Activated T-helper 17 cell treated with anti-CD3 and anti-CD28 coated beads, Interleukin-2, amount 50 U/mL, for 72 hours (primary cell): ENCODE measurements at regions not wholly inside any gene's neighbourhood (a gene's known extent, or its start where the extent isn't known, plus 50 kb on each side); places are given as distances from the start of the nearest gene placed in this dataset.

Experiments
- ATAC-seq: fragments of 150-1000 bp; cut with Tn5 transposase; replicated peaks from 2 replicates; pipeline ENCODE4 v1.10.0; 2021; ENCODE audit warnings: mild to moderate bottlenecking, moderate library complexity
- H3K27ac Mint-ChIP-seq: one replicate; pipeline ENCODE4 v1.8.0; 2022; ENCODE audit warnings: mixed read lengths
- H3K27me3 Mint-ChIP-seq: one replicate; pipeline ENCODE4 v1.8.0; 2022; ENCODE audit warnings: mixed read lengths
- H3K36me3 Mint-ChIP-seq: one replicate; pipeline ENCODE4 v1.8.0; 2022; ENCODE audit warnings: low read depth, mild to moderate bottlenecking, mixed read lengths
- H3K4me1 Mint-ChIP-seq: one replicate; pipeline ENCODE4 v1.8.0; 2022; ENCODE audit warnings: mixed read lengths
- H3K4me3 Mint-ChIP-seq: one replicate; pipeline ENCODE4 v1.8.0; 2022; ENCODE audit warnings: mild to moderate bottlenecking, mixed read lengths
- H3K9me3 Mint-ChIP-seq: one replicate; pipeline ENCODE4 v1.8.0; 2022; ENCODE audit warnings: mixed read lengths

DNA sequence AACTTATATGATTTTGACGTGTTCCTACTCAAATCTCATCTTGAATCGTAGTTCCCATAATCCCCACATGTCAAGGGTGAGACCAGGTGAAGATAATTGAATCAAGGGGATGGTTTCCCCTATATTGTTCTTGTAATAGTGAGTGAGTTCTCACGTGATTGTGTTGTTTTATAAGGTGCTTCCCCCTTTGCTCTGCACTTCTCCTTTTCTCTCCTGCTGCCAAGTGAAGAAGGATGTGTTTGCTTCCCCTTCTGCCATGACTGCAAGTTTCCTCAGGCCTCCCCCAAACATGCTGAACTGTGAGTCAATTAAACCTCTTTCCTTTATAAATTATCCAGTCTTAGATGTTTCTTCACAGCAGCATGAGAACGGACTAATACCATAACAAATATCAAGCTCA, 83.2 kb downstream of the MANEA start:
- no peak for ATAC-seq
- H3K27me3 Mint-ChIP-seq: peaks cover 10% of the 10 kb centered on the region
- H3K27ac Mint-ChIP-seq: no peak overlapping the region
- H3K4me1 Mint-ChIP-seq: no peaks in the 10 kb centered on the region
- no peaks in the 10 kb centered on the region for H3K36me3 Mint-ChIP-seq
- H3K9me3 Mint-ChIP-seq: no peaks in the 10 kb centered on the region
- no peak overlapping the region for H3K4me3 Mint-ChIP-seq

DNA sequence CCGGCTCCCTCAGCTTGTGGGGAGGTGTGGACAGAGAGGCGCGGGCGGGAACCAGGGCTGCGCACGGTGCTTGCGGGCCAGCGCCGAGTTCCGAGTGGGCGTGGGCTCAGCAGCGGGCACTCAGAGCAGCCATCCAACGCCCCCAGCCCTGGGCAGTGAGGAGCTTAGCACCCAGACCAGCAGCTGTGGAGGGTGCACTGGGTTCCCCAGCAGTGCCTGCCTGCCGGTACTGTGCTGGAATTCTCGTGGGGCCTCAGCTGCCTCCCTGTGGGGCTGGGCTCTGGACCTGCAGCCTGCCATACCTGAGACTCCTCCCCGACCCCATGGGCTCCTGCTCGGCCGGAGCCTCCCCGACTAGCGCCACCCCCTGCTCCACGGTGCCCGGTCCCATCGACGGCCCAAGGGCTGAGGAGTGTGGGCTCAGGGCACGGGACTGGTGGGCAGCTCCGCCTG, 92.7 kb downstream of the MANEA start:
- Mint-ChIP-seq H3K27me3 (peaks cover 3% of the 10 kb centered on the region), H3K4me1 (no peaks in the 10 kb centered on the region), H3K9me3 (no peaks in the 10 kb centered on the region), H3K4me3 (no peak overlapping the region), H3K36me3 (no peaks in the 10 kb centered on the region), H3K27ac (no peak overlapping the region)
- ATAC-seq: no peak

DNA sequence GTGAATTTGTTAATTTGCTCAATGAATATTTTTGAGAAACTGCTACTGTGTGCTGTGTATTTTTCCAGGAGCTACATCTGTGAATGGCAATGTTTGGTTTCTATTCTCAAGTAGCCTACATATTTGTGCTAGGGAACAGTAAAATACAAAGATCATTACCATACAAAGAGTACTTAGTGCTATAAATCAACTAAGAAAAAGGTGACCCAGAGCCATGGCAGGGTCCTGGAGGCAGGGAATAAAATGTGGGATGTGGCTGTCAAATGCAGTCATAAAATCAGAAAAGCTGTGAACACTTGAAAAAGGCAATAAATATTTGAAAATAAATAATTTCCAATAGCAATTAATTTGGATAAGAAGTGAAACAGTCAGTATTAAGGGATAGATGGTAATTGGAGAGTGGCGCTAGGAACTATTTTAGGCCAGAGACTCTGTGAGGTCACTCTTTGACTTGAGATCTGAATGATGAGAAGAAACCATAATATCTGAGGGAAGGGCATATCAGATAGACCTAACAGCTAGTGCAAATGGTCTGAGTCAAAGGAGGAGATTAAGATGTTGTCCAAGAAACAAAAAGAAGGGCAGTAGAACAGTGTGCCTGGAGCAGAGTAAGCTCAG, 98.8 kb downstream of the MANEA start:
- H3K9me3 Mint-ChIP-seq: no peaks in the 10 kb centered on the region
- H3K4me1 Mint-ChIP-seq: no peaks in the 10 kb centered on the region
- H3K27ac Mint-ChIP-seq: no peak overlapping the region
- no peak overlapping the region for H3K4me3 Mint-ChIP-seq
- H3K36me3 Mint-ChIP-seq: no peaks in the 10 kb centered on the region
- peaks cover 11% of the 10 kb centered on the region for H3K27me3 Mint-ChIP-seq
- ATAC-seq: no peak

DNA sequence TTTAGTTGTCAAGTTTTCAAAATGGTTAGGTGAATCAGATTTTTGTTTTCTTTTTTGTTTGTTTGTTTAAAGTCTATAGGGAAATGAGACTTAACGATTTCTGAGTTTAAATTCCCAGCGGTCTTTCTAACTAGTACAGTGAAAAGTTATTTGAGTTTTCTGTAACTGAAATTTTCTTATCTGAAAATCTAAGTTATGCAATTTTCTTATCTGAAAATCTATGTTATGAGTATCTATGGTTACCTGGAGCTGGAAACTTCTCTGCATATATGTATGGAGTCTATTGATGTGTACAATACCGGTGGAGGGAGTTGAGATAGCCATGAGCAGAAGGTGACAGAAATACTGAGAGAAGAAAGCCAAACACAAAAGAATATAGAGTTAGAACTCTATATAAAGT, 102.6 kb downstream of the MANEA start:
- no peak overlapping the region for H3K4me3 Mint-ChIP-seq
- peaks cover 8% of the 10 kb centered on the region for H3K27me3 Mint-ChIP-seq
- no peaks in the 10 kb centered on the region for H3K36me3 Mint-ChIP-seq
- no peaks in the 10 kb centered on the region for H3K4me1 Mint-ChIP-seq
- H3K9me3 Mint-ChIP-seq: no peaks in the 10 kb centered on the region
- ATAC-seq: no peak
- H3K27ac Mint-ChIP-seq: no peak overlapping the region

DNA sequence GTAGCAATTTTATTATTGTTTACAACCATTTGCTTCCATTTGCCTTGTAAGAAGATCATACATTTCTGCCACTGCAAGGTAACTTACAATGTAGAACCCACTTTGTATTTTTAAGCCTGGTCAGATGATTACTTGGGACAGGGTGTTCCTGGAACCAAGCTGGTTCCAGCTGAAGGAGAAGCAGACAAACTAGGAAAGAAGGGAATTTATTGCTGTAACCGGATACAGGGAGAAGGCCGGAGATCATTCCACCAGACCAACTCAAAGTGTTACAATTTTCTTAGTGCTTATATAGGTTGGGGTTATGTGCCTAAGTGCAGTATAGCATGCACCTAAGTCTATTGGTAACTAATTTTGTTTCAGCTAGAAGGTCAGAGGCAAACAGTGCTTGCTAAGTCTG, 104.4 kb downstream of the MANEA start:
- H3K27me3 Mint-ChIP-seq: peaks cover 7% of the 10 kb centered on the region

DNA sequence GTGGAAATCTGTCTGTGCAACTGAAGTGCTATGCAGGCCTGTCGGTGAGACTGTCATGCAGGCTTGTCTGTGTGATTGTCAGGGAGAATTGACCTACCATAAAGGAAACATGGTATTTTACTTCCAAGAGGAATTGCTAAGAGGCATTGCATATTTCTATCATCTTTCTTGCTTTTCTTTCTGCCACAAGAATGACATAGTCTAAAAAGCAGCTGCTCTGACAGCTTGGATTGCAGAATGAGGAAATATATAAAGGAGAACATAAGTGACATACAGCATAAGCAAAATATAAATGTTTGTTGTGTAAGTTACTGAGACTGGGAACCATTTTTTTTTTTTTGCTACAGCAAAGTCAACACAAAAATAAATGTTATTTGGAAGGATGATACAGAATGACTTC, 105.1 kb downstream of the MANEA start:
- no peak overlapping the region for H3K27ac Mint-ChIP-seq
- H3K27me3 Mint-ChIP-seq: peaks cover 7% of the 10 kb centered on the region
- no peaks in the 10 kb centered on the region for H3K36me3 Mint-ChIP-seq
- H3K4me1 Mint-ChIP-seq: no peaks in the 10 kb centered on the region
- ATAC-seq: no peak
- H3K4me3 Mint-ChIP-seq: no peak overlapping the region
- H3K9me3 Mint-ChIP-seq: no peaks in the 10 kb centered on the region

More for the DNA sequence above, 104.4 kb downstream of the MANEA start:
- no peak overlapping the region for H3K4me3 Mint-ChIP-seq
- H3K4me1 Mint-ChIP-seq: no peaks in the 10 kb centered on the region
- no peak overlapping the region for H3K27ac Mint-ChIP-seq
- H3K36me3 Mint-ChIP-seq: no peaks in the 10 kb centered on the region
- no peak for ATAC-seq
- H3K9me3 Mint-ChIP-seq: no peaks in the 10 kb centered on the region

DNA sequence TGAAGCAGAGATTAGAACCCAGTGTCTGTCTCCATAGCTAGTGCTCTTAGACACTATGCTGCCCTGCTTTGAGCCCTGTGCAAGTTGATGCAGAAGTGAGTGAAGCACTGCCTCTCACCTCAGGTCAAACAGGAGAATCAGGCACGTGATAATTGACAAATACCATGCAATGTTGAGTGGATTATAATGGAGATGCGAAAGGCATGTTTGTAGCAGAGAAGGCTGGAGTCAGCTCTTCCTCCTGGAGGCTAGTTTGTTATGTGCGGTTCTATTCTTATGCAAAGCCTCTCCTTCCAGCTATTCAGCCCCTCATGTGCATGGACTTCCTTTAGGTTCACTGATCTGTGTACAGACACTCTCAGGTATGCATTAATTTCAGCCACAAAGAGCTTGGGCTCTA, 108.5 kb downstream of the MANEA start:
- Mint-ChIP-seq H3K36me3 (no peaks in the 10 kb centered on the region), H3K27ac (no peak overlapping the region), H3K4me3 (no peak overlapping the region)

DNA sequence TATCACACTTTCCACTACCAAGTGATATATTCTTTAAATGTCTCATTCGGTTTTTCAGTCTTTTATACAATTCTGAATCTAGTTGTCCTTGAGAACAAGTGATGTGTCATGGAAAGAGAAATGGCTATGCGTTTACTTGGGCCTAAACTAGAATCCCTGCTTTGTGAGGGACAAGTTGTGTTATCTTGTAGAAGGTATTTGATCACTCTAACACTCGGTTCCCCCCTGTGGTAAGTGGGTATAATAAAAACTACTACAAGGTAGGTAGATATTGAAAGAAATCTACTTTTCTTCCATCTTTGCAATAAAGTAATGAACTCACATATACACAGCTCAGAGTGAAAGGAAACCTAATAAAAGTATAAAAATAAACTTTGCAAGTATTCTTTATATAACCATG, 108.9 kb downstream of the MANEA start:
- H3K36me3 Mint-ChIP-seq: no peaks in the 10 kb centered on the region
- no peak overlapping the region for H3K27ac Mint-ChIP-seq

More for the DNA sequence above, 108.5 kb downstream of the MANEA start:
- ATAC-seq: no peak
- Mint-ChIP-seq H3K9me3 (no peaks in the 10 kb centered on the region), H3K4me1 (peaks cover 3% of the 10 kb centered on the region), H3K27me3 (no peaks in the 10 kb centered on the region)

DNA sequence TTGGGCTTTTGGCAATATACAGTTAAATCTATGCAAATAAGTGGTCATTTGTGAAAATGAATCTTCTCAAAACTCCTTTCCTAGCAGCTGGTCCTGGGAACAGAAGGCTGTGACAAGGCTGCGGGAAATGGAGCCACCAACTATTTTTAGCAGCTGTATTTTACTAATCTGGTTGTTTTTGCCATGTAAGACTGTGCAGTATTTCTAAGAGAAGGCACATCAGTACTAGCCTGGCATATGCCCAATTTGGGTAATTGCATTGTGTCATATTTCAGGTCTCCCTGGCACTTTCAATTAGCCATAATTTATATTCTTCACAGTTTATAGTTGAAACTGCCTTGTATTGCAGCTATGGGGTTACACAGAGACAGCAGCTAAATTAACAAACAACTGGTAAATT, 109.6 kb downstream of the MANEA start:
- no peaks in the 10 kb centered on the region for H3K27me3 Mint-ChIP-seq
- no peak overlapping the region for H3K4me3 Mint-ChIP-seq
- H3K27ac Mint-ChIP-seq: no peak overlapping the region
- H3K36me3 Mint-ChIP-seq: no peaks in the 10 kb centered on the region
- H3K9me3 Mint-ChIP-seq: no peaks in the 10 kb centered on the region
- no peak for ATAC-seq
- peaks cover 7% of the 10 kb centered on the region for H3K4me1 Mint-ChIP-seq

More for the DNA sequence above, 108.9 kb downstream of the MANEA start:
- Mint-ChIP-seq H3K27me3 (no peaks in the 10 kb centered on the region), H3K4me1 (peaks cover 7% of the 10 kb centered on the region), H3K4me3 (no peak overlapping the region), H3K9me3 (no peaks in the 10 kb centered on the region)
- ATAC-seq: no peak

DNA sequence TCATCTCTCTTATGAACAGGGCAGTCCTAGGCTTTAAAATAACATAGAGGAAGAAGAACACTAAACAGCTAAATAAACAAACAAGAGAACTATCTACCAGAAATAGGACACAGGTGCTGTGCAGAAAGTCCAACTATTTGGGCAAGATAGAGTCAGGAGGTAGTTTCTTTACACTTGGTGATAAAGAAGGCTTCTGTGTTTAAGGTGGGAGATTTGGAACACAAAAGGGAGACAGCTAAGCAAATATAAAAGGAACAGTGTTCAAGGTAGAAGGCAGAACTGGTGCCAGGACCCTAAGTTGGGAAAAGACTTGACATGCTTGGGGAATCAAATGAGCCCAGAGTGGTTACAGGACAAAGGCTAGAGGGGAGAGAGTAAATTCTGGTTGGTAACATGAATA, 110.5 kb downstream of the MANEA start:
- no peak for ATAC-seq
- Mint-ChIP-seq H3K4me1 (peaks cover 7% of the 10 kb centered on the region), H3K27me3 (no peaks in the 10 kb centered on the region)

DNA sequence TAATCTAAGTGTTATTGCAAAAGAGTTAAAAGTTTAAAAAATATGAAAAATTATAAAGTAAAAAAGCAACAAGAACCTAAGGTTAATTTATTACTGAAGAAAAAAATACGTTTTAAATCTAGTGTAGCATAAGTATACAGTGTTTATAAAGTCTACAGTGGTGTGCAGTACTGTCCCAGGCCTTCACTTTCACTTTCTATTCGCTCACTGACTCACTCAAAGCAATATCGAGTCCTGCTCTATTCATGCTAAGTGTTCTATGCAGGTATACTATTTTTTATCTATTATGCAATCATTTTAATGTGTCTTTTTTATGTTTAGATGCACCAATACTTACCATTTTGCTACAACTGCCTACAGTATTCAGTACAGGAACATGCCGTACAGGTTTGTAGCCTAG, 113.0 kb downstream of the MANEA start:
- peak; percentile 75 for ATAC-seq
- Mint-ChIP-seq H3K27me3 (no peaks in the 10 kb centered on the region), H3K4me1 (peaks cover 7% of the 10 kb centered on the region), H3K4me3 (no peak overlapping the region), H3K9me3 (no peaks in the 10 kb centered on the region), H3K36me3 (no peaks in the 10 kb centered on the region), H3K27ac (no peak overlapping the region)

More for the DNA sequence above, 110.5 kb downstream of the MANEA start:
- no peak overlapping the region for H3K27ac Mint-ChIP-seq
- no peaks in the 10 kb centered on the region for H3K36me3 Mint-ChIP-seq
- no peak overlapping the region for H3K4me3 Mint-ChIP-seq
- H3K9me3 Mint-ChIP-seq: no peaks in the 10 kb centered on the region

DNA sequence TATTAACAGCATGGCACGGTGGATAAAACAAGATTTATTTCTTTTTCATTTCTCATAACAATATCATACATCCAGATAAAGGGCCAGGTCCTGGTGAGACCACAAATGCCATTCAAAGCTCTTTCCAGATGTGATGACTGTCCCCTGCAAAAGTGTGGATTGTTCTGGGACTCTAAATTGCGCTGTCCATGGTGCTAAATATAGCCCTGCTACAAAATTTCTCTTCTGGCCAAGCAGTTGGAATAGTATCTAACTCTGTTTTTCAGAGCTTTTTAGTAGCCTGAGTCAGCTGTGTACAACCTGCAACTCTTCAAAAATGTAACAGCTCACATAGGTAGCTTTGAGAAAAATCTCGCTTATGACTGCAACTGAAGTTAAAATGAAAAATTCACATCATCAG, 115.8 kb downstream of the MANEA start:
- no peak overlapping the region for H3K27ac Mint-ChIP-seq
- H3K36me3 Mint-ChIP-seq: no peaks in the 10 kb centered on the region
- H3K4me1 Mint-ChIP-seq: peaks cover 7% of the 10 kb centered on the region
- H3K27me3 Mint-ChIP-seq: no peaks in the 10 kb centered on the region
- H3K9me3 Mint-ChIP-seq: no peaks in the 10 kb centered on the region
- H3K4me3 Mint-ChIP-seq: no peak overlapping the region
- no peak for ATAC-seq

DNA sequence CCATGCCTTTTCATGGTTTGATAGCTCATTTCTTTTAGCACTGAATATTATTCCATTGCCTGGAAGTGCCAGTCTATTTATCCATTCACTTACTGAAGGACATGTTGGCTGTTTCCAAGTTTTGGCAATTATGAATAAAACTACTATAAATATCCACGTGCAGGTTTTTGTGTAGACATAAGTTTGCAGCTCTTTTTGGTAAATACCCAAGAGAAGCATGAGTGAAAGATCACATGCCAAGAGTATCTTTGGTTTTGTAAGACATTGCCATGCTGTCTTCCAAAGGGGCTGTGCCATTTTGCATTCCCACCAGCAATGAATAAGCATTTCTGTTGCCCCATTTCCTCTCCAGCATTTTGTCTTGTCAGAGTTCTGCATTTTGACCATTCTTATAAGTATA, 120.9 kb downstream of the MANEA start:
- Mint-ChIP-seq H3K4me3 (no peak overlapping the region), H3K36me3 (no peaks in the 10 kb centered on the region), H3K27ac (no peak overlapping the region), H3K27me3 (no peaks in the 10 kb centered on the region), H3K9me3 (no peaks in the 10 kb centered on the region), H3K4me1 (no peaks in the 10 kb centered on the region)
- no peak for ATAC-seq

DNA sequence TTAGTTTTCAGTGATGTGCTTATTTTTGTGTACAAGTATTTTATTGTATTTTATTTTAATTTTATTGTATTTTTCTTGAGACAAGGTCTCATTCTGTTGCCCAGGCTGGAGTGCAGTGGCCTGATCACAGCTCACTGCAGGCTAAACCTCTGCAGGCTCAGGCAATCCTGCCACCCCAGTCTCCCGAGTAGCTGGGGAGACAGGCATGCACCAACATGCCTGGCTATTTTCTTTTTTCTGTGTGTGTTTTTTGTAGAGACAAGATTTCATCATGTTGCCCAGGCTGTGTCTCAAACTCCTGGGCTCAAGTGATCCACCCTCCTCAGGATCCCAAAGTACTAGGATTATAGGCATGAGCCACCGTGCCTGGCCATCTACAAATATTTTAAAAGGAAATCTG, 146.3 kb downstream of the MANEA start:
- Mint-ChIP-seq H3K4me3 (no peak overlapping the region), H3K27ac (no peak overlapping the region), H3K9me3 (no peaks in the 10 kb centered on the region), H3K27me3 (peaks cover 5% of the 10 kb centered on the region), H3K4me1 (no peaks in the 10 kb centered on the region), H3K36me3 (no peaks in the 10 kb centered on the region)
- no peak for ATAC-seq

DNA sequence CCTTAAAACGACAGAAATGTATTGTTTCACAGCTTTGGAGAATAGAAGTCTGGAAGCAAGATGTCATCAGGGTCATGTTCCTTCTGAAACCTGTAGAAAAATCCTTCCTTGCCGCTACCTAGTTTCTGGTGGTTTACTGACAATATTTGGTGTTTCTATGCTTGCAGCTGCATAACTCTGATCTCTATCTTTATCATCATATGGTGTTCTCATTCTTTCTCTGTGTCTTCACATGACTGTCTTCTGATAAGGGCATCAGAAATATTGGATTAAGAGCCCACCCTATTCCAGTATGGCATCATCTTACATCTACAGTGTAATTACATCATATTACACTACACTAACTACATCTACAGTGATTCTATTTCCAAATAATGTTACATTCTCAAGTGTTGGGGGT, 148.0 kb downstream of the MANEA start:
- H3K4me3 Mint-ChIP-seq: no peak overlapping the region
- peaks cover 12% of the 10 kb centered on the region for H3K27me3 Mint-ChIP-seq
- no peaks in the 10 kb centered on the region for H3K4me1 Mint-ChIP-seq
- H3K27ac Mint-ChIP-seq: no peak overlapping the region
- H3K9me3 Mint-ChIP-seq: no peaks in the 10 kb centered on the region
- no peaks in the 10 kb centered on the region for H3K36me3 Mint-ChIP-seq
- ATAC-seq: no peak

DNA sequence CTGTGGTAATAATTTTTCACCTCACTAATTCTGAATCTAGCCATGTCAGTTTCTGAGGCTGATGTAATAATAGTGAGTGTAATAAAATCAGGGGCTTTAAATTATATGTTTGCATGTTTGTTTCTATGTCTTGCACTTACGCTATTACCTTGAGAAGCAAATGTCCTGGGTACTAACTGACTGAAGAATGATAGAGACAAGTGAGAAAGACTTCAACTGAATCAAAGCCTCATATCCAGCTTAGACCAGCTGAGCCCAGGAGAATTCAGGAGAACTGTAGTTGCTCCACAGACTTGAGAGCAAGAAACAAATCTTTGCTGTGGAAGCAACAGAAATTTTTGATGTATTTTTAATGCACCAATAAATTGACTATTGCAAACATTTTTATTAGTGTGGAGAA, 162.8 kb downstream of the MANEA start:
- H3K27ac Mint-ChIP-seq: no peak overlapping the region
- no peaks in the 10 kb centered on the region for H3K36me3 Mint-ChIP-seq
- H3K4me3 Mint-ChIP-seq: no peak overlapping the region
- no peaks in the 10 kb centered on the region for H3K4me1 Mint-ChIP-seq
- no peaks in the 10 kb centered on the region for H3K27me3 Mint-ChIP-seq
- no peaks in the 10 kb centered on the region for H3K9me3 Mint-ChIP-seq
- no peak for ATAC-seq
